ENCODE measurements at regions not wholly inside any gene's neighbourhood (a gene's known extent, or its start where the extent isn't known, plus 50 kb on each side); places are given as distances from the start of the nearest gene placed in this dataset.
"Not testable (repeated sequence)": the region's sequence is repeated elsewhere in the genome, so short reads cannot be mapped to it uniquely, and the experiment has no call there.

DNA sequence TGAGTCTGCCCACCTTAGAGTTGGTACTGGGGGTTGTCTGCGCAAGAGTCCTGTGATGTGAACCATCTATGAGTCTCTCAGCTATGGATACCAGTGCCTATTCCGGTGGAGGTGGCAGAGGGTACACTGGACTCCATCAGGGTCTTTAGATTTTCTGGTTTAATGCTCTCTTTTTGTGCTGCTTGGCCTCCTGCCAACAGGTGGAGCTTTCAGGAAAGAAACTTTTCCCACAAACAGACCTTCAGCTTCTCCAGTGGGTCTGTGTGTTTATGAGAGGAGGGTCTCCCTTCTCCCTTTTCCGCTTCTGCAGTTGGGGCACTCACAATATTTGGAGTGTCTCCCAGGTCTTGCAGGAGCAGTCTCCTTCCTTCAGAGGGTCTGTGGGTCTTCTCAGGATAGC lies 1721.9 kb upstream of the SLC39A10 start:
- no peak for DNase-seq

DNA sequence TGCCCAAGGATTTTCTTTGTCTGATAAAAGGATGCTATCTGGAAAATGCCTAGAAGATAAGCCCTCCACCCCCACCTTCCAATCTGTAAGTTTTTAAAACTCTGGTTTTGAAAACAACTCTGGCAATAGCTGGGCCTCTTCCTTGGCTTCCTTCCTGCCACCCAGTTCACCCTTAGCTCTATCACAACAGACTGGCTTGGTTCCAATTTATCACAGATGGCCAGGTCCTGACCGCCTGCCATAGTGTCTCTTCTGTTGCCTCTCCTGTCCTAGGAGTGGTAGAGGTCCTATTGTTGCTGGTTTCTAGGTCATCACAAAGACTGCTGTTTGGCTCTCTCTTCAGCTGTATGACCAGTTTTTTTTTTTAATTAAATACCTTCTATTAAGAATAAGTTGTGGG lies 1727.9 kb upstream of the SLC39A10 start:
- DNase-seq: no peak

DNA sequence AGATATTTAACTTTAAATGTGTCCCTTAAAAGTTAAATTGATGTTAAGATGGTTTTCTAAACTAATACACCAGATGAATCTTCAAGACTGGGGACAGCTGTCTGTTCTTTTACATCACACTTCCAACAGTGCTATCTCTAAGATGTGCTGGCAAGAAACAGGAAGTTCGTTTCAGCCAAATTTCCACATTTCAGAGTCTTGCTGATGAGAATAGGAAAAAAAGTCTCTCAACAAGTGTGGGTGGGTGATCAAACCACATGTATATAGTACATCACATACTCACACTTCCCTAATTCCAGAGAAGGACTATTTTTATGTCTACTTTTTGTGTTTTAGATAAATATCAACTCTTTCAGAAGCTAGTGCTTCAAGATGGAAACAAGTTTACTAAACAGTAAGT lies 1712.8 kb upstream of the TMEFF2 start:
- DNase-seq: no peak

DNA sequence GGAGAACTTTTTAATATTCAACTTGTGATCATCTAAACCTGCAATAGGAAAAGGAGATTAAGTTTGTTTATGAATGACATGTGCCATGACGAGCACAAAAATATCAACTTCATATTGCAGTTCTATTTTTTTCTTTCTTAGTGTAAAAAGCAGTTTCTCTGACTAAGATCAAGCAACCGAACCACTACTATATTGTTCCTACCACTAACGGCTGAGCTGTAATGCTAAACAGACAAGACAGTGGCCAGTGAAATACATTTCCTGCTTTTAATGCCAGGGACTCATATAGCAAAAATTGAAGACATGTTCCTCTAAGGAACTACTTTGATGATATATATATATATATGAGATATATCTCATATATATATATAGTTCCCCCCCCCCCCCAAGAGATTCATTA lies 1705.6 kb upstream of the TMEFF2 start:
- no peak for DNase-seq

DNA sequence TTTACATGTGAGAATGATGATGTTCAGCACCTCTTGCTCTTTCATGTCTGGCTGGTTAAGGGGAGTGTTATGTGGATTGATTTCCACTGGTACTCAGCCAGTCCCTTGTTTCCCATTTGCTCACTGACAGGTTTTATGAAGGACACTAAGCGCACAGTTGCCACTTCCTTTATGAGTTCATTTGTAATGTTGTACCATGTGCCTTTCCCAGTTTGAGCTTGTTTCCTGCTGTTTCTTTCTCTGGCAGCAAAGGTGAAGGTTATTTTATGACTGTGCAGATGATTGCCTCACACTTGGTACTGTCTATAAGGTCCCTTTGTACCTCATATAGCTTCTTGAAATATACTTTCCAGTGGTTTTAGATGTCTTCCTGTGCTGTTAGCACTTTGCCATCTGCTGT lies 1700.5 kb upstream of the TMEFF2 start:
- no peak for DNase-seq

DNA sequence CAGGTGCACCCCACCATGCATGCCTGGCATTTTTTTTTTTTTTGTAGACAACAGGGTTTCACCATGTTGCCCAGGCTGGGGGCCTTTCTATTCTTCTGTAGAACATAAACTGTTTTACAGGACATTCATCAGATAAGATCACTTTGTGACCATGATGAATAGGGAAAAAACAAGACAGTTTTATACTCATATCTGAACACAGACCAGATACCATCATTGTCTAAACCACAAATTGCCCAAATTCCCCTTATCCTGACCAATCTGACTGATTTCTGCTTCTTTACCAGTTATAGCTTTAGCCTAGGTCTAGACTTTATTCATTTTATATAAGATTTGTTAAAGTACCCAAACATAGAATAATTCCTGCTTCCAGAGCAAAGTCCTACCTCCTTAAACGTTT lies 1699.3 kb upstream of the TMEFF2 start:
- no peak for DNase-seq

DNA sequence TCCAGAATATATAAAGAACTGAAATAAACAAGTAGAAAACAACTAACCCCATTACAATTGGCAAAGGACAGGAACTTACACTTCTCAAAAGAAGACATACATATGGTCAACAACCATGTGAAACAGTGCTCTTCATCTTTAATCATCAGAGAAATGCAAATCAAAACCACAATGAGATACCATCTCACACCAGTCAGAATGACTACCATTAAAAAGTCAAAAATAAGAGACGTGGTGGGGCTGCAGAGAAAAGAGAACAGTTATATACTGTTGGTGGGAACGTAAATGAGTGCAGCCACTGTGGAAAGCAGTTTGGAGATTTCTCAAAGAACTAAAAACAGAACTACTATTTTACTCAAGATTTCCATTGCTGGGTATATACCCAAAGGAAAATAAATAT lies 1696.3 kb upstream of the TMEFF2 start:
- no peak for DNase-seq

DNA sequence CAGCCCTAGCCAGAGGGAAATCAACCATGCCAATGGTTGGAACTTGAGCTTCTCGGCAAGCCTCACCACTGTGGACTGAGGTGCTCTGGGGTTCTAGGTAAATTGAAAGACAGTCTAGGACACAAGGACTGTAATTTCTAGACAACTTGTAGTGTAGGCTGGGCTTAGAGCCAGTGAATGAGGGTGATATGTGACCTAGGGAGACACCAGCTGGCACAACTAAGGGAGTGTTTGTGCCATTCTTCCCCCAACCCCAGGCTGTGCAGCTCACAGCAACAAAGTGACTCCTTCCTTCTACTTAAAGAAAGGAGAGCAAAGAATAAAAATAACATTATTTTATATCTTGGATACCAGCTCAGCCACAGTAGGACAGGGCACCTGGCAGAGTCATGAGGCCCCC lies 1690.7 kb upstream of the TMEFF2 start:
- no peak for DNase-seq

DNA sequence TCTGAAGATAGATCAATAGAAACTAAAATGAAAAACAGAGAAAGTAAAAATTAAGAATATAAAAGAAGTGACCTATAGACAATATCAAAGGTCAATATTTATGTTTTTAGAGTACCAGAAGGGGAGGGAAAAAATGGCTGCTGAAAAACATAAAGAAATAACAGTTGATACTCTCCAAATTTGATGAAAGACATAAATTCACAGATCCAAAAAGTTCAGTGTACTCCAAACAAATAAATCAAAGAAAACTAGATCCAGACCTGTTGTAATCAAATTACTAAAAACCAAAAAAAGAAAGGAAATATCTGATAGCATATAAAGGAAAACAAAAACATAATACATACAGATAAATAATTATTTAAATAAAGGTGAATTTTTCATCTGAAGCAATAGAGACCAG lies 1689.1 kb upstream of the TMEFF2 start:
- no peak for DNase-seq

DNA sequence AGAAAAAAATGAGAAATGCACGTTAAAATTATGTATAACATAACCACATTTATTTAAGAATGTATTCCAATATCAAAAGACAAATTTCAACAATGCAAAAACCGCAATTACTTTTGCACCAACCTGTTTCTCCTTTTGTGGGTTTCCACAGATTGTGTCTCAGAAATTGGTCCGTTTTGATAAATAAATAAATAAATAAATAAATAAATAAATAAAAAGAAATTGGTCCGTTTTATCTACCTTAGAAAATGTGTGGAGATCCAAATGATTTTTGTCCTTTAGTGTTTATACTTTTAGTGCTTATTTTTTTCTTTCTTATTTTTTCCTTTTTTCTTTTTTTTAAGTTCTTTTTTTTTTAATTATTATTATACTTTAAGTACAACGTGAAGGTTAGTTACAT lies 1682.2 kb upstream of the TMEFF2 start:
- no peak for DNase-seq

DNA sequence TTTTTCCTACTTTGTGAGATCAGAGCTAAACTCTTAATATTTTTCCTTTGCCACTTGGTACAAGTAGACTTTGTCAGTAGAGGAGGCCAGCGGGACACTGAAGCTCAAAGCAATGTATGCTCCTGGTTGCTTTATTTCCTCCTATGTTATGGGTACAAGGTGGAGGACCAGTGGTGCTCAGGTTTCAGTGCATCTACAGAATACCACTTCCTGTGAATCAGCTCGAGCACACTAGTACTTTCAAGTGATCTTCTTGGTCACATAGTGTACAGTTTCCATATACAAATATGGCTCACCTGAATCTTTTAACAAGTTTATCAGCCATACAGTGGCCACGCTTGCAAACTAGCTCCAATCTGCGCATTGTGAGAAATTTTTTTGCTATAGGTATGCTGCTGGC lies 1674.8 kb upstream of the TMEFF2 start:
- no peak for DNase-seq

DNA sequence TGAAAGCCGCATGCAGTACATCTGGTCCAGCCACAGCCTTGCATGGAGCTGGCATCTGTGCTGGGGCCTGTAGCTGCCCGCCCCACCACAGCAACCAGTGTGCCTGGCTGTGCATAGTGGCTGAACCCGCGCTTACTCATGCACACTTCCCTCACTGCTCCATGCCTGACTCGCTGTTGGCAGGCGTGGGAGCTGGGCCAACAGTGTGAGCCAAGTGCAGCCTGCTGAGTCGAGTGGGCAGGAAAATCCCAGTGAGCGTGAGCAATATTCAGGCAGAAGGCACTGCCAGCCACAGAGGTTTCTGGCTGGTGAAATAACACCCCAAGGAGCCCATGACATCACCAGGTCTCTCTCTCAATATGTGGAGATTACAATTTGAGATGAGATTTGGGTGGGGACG lies 1674.1 kb upstream of the TMEFF2 start:
- DNase-seq: peak; percentile 26

DNA sequence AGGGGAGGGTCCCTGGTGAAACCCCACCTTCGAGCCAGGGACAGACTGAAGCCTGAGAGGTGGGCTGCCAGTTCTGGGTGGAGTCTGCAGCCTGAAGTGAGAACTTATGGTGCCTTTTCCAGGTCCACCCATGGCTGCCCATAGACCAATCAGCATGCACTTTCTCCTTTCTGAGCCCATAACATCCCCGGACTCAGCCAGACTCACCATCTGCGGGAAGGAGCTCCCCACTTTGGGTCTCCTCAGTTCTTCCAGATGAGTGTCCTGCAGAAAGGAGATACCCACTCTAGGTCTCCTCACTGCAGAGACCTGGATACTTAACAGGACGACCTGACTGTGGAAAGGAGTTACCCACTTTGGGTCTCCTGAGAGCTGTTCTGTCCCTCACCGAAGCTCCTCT lies 1673.4 kb upstream of the TMEFF2 start:
- no peak for DNase-seq

DNA sequence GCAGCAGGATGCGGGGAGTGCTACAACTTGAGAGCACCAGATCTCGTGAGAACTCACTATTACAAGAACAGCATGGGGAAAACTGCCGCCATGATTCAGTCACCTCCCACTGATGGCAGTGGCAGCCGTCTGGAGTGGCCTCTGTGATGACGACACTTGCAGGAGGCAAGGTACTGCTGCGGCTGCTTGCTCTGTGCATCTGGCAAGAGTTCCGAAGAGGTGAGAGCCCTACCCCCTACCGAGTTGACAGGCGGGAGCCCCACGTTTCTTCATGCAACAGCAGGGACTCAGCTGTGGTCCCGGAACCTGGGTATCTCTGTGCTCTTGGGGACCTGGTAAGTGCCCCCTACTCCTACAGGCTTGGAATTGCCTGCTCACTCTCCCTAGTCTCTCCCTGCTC lies 1672.7 kb upstream of the TMEFF2 start:
- no peak for DNase-seq

DNA sequence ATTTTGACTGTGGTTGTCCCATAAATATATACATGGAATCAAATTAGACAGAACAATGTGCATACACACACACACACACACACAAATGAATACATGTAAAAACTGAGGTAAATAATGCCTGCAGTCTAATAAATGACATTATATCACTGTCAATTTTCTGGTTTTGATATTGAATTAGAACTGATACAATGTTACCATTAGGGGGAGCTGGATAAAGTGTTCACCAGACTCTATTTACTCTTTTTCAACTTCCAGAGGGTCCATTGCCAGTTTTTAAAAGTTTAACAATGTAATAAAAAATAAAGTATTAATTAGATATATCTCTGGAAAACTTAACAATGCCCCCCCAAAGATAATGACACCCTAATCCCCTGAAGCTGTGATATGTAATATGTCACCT lies 1666.8 kb upstream of the TMEFF2 start:
- no peak for DNase-seq

DNA sequence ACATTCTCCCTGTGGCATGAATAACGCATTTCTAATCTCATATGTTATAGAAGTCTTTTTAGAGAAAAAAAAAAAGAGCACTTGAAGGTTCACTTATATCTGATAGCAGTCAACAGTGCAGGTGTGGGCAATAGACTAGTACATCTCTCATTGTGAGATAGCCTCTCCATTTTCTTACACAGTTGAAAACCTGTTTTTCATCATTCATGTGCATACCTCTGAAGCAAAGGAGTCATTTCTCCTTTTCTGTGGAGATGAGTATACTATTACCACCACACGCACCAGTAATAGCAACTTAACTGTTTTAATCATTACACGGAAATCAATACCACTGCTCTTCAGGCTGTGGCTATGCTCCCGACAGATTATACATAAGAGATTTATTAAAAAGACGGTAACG lies 1653.3 kb upstream of the TMEFF2 start:
- no peak for DNase-seq

DNA sequence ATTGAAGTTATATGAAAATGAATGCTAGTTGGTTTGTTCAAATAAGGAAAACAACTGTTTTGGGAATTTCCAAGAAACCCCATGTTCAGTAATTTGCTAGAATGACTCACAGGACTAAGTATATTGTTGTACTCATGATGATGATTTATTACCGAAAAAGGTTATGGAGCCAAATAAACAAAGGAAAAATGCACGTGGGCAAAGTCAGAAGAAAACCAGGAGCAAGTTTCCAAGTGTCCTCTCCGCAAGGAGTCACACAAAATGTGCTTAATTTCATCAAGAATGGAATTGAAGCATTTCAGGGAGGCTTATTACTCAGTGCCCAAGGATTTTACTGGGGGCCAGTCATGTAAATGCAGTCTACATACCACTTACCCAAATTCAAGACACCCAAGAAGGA lies 1652.4 kb upstream of the TMEFF2 start:
- peak; percentile 70 for DNase-seq

DNA sequence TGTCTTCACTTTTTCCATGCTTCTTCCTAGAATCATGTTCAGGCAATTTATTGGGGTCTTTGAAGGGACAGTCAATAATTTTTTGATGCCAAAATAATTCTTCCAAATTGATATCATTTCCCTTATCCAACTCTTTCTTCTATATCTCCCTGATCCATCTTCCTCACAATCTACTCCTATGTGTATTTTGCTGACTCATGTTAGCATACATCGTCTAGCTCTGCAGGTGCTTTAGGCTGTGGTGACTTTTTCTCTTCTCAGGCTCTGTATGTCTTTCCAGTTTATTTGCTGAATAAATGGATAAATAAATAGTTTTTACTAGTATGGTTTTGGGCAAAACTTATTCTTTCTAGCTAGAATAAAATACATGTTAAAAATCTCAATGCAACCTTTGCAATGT lies 1650.9 kb upstream of the TMEFF2 start:
- no peak for DNase-seq

DNA sequence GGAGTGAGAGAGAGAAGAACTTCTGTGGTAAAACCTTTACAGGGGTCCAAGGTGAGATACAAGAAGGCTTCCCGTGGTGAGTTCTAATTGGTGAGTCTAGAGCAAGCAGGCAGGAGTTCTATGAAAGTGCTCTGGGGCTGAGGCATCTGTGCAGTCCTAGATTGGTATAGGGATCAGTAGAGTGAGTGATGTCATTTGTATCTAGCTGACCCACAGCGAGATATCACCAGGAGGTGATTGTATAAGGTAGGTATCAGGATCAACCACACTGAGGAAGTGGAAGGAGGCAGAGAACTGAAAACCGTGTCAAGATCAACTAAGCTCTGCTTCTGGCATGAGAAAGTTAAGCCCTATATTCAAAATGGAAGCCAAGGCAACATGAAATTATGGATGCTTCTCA lies 1648.9 kb upstream of the TMEFF2 start:
- no peak for DNase-seq

DNA sequence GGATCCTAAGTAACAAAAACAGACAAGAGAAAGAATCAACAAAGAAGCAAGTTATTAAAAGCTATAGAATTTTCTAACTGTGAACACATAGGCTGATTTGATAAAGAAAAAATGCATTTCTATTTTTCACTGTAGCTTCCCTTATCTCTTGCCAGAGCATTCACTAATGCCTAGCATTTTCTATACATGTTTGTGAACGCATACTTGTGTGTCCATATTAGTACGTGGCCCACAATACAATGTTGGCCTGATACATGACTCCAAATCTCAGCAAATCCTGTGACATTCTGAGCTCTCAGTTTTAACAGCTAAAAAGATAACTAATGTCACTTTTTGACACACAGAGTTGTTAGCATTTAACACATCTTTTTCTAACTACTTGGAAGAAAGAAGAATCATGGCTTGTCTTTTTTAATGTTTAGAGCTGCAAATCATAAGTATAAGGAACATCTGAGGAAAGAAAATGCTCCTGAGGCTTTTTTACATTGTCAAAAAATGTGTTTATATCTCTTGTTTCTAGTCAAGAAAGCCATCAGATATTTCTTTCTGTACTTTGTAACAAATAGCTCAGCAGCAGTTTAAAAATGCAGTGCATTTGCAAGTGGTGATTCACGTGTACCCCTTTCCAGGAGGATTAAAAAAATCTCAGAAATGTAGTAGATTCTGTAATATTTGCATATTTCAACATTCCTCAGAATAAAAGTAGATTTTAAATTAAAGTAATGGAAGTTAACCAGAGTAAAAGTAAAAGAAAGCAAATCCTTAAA lies 1646.8 kb upstream of the TMEFF2 start:
- peak; percentile 71 for DNase-seq

DNA sequence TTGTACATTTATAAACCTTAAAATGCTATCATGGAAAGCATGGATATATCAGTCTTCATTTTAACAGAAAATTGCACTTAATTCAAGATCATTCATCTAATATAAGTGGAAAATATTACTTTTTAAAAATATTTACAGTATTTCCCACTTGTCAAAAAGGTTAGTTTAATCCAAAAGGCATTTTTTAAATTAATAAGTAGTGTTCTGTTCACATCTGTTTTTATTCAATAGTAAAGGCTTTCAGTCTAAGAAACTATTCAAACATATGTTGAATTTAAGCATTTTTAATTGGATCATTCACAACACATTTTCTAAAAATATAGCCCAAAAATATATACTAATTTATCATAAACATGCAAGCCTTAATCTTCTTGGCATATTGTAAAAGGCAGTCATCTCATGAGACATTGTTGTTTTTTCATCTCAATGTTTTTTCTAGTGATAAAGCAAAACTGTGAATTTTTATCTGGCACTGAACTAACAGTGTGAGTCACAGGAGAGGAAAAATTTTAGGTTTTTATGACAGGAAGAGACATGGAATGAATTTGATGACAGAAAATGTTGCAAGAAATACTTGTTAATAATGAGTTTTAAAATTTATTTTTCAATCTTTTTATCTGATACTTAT lies 1642.5 kb upstream of the TMEFF2 start:
- peak; percentile 91 for DNase-seq

DNA sequence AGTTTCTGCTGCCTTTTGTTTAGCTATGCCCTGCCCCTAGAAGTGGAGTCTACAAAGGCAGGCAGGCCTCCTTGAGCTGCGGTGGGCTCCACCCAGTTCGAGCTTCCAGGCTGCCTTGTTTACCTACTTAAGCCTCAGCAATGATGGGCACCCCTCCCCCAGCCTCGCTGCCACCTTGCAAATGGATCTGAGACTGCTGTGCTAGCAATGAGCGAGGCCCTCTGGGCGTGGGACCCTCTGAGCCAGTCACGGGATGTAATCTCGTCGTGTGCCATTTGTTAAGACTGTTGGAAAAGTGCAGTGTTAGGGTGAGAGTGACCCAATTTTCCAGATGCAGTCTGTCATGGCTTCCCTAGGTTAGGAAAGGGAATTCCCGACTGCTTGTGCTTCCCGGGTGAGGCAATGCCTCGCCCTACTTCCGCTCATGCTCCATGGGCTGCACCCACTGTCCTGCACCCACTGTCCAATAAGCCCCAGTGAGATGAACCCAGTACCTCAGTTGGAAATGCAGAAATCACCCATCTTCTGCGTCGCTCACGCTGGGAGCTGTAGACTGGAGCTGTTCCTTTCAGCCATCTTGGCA lies 1641.8 kb upstream of the TMEFF2 start:
- DNase-seq: not testable (repeated sequence)

DNA sequence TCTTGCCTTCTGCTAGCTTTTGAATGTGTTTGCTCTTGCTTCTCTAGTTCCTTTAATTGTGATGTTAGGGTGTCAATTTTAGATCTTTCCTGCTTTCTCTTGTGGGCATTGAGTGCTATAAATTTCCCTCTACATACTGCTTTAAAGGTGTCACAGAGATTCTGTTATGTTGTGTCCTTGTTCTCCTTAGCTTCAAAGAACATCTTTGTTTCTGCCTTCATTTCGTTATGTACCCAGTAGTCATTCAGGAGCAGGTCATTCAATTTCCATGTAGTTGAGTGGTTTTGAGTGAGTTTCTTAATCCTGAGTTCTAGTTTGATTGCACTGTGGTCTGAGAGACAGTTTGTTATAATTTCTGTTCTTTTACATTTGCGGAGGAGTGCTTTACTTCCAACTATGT lies 1639.2 kb upstream of the TMEFF2 start:
- peak; percentile 73 for DNase-seq

DNA sequence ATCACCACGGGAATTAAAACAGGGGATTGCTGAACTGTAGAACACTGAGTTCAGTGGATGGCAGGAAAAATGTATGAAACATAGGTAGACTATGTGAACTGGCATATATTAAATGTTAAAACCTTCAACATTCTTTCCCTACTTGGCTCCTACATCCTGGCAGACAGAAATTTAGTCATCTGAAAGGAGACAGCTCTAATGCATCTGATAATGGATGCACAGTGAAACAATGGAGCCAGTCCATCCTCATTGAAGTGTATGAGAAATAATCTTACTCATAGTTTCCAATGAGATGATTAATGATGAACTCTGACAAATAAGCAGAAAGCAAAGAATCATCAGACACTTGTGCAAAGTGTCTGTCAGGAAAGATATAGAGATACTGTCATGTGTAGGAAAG lies 1629.7 kb upstream of the TMEFF2 start:
- peak; percentile 93 for DNase-seq

All from fibroblast of skin of back (primary cell).